ENCODE measurements at regions not wholly inside any gene's neighbourhood (a gene's known extent, or its start where the extent isn't known, plus 50 kb on each side); places are given as distances from the start of the nearest gene placed in this dataset.

DNA sequence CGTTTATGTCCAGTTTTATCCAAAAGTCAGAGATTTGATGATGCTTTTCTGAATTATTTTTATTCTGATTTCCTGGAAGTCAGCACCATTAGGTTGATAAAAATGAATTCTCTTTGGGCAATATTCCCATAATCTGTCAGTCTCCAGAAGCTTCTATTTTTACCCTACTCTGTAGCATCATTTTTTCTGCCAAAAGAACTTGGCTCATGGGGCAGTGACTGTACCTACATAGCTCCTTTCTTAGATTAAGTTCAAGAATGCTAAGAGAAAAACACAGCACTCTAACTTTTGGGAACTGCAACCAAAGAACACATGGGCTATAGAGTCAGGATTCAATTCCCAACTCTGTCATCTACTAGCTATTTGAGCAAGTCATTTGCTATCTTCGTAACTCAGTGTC, 152.9 kb downstream of the BARHL2 start:
- TF ChIP-seq EZH2 (IDR thresholded peaks at IDR 0.05) (no peak), POLR2AphosphoS5 (IDR thresholded peaks at IDR 0.05; ENCODE audit: borderline replicate concordance, low read depth, low read length) (no peak)
